ENCODE measurements at regions not wholly inside any gene's neighbourhood (a gene's known extent, or its start where the extent isn't known, plus 50 kb on each side); places are given as distances from the start of the nearest gene placed in this dataset.
"Not testable (repeated sequence)": the region's sequence is repeated elsewhere in the genome, so short reads cannot be mapped to it uniquely, and the experiment has no call there.

DNA sequence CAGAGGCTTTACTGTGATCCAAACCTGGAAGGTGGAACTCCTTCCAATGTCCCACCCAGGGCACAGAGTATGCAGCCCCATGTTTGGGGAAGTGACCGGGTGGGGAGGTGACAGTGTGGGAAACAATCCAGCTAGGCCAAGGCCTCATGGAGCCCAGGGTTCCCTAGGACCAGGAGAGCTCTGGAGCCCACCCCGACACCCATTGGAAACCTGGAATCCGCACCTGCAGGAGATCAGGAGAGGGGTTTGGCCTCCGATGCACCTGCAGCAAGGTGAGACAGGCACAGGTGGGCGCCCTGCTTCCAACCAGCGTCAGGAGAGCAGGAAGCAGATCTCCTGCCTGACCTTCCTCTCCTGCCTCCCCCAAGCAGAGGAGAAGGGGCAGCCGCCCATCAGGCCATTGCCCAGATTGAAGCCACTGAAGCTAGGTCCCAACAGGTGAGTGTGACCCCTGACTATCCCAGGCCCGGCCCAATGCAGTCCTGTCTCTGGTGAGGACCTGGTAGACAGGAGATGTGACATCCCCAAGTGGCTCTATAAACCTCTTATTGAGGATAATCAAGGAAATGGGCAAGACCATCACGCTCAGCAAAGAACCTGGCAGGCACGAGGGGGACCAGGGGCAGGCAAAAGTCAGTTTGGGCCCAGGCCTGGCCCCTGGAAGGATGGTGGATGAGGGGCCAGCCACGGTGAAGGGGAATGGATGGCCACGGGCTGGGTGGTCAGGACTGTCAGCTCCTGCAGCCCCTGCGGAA lies 53.1 kb upstream of the CSPG4 start:
- not testable (repeated sequence) for TF ChIP-seq CEBPB, RFX5 (IDR thresholded peaks at IDR 0.05; ENCODE audit: low read depth, low read length)
- TF ChIP-seq, protein P1, sequence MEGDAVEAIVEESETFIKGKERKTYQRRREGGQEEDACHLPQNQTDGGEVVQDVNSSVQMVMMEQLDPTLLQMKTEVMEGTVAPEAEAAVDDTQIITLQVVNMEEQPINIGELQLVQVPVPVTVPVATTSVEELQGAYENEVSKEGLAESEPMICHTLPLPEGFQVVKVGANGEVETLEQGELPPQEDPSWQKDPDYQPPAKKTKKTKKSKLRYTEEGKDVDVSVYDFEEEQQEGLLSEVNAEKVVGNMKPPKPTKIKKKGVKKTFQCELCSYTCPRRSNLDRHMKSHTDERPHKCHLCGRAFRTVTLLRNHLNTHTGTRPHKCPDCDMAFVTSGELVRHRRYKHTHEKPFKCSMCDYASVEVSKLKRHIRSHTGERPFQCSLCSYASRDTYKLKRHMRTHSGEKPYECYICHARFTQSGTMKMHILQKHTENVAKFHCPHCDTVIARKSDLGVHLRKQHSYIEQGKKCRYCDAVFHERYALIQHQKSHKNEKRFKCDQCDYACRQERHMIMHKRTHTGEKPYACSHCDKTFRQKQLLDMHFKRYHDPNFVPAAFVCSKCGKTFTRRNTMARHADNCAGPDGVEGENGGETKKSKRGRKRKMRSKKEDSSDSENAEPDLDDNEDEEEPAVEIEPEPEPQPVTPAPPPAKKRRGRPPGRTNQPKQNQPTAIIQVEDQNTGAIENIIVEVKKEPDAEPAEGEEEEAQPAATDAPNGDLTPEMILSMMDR (conservative IDR thresholded peaks at IDR 0.05; ENCODE audit: low read depth, low read length), result not testable (repeated sequence)

All from IMR-90 (cell line).